Liver (tissue), 8 donors: ENCODE measurements at regions not wholly inside any gene's neighbourhood (a gene's known extent, or its start where the extent isn't known, plus 50 kb on each side); places are given as distances from the start of the nearest gene placed in this dataset.
A peak's percentile ranks its signal among the peaks of the same experiment; 100 is the strongest.

Source experiments
- DNase-seq: peaks from one replicate; pipeline ENCODE4 v3.0.0-alpha.2; 2017; ENCODE audit warnings: low spot score
- H3K27ac ChIP-seq, 2 donors: one replicate each; pipeline ENCODE4 v1.7.0; 2013; ENCODE audit warnings: inconsistent platforms in 2 of 2, low read length in 2 of 2, control low read depth in 1 of 2, low read depth in 1 of 2, mild to moderate bottlenecking in 1 of 2
- H3K27me3 ChIP-seq, 4 donors: one replicate each; pipeline versions ENCODE4 v1.6.1 to v1.7.0; 2013; ENCODE audit warnings: low read length in 3 of 4, inconsistent platforms in 1 of 4, mild to moderate bottlenecking in 1 of 4, moderate library complexity in 1 of 4; ENCODE audit not compliant: control insufficient read depth in 4 of 4, insufficient read depth in 4 of 4
- H3K36me3 ChIP-seq, 4 donors: one replicate each; pipeline versions ENCODE4 v1.6.1 to v1.7.0; 2013; ENCODE audit warnings: low read length in 3 of 4, mild to moderate bottlenecking in 3 of 4, low read depth in 1 of 4, moderate library complexity in 1 of 4; ENCODE audit not compliant: control insufficient read depth in 4 of 4, insufficient read depth in 3 of 4
- H3K4me1 ChIP-seq, 4 donors: one replicate each; pipeline versions ENCODE4 v1.6.1 to v1.7.0; 2013; ENCODE audit warnings: low read length in 3 of 4, mild to moderate bottlenecking in 3 of 4, moderate library complexity in 1 of 4; ENCODE audit not compliant: control insufficient read depth in 4 of 4, insufficient read depth in 4 of 4
- H3K4me3 ChIP-seq, 3 donors: one replicate each; pipeline versions ENCODE4 v1.6.1 to v1.7.0; 2013; ENCODE audit warnings: low read length in 3 of 3, control low read depth in 1 of 3, low read depth in 1 of 3, mild to moderate bottlenecking in 1 of 3
- H3K9ac ChIP-seq, 2 donors: one replicate each; pipeline ENCODE4 v1.7.0; 2013; ENCODE audit warnings: low read length in 2 of 2, mild to moderate bottlenecking in 2 of 2, moderate library complexity in 2 of 2, control low read depth in 1 of 2, low read depth in 1 of 2
- H3K9me3 ChIP-seq, 4 donors: one replicate each; pipeline versions ENCODE4 v1.6.1 to v1.7.0; 2013; ENCODE audit warnings: low read length in 3 of 4; ENCODE audit not compliant: control insufficient read depth in 4 of 4
- EGR1 ChIP-seq, 2 donors: IDR thresholded peaks; 2 replicates each; pipeline ENCODE4 v1.6.1; 2016 to 2018; ENCODE audit warnings: antibody characterized with exemption in 2 of 2, low read depth in 2 of 2
- FOXA1 ChIP-seq: IDR thresholded peaks from 2 replicates; pipeline ENCODE4 v1.6.1; 2016; ENCODE audit warnings: antibody characterized with exemption
- FOXA2 ChIP-seq: IDR thresholded peaks from 2 replicates; pipeline ENCODE4 v1.6.1; 2016; ENCODE audit warnings: antibody characterized with exemption
- GABPA ChIP-seq, 2 donors: IDR thresholded peaks in 1 of 2; conservative IDR thresholded peaks in 1 of 2; 2 replicates each; pipeline ENCODE4 v1.6.1; 2016; ENCODE audit warnings: antibody characterized with exemption in 2 of 2, mild to moderate bottlenecking in 1 of 2, moderate library complexity in 1 of 2
- HNF4G ChIP-seq: IDR thresholded peaks from 2 replicates; pipeline ENCODE4 v1.6.1; 2016; ENCODE audit warnings: antibody characterized with exemption
- JUND ChIP-seq, 2 donors: IDR thresholded peaks; 2 replicates each; pipeline ENCODE4 v1.6.1; 2016; ENCODE audit warnings: antibody characterized with exemption in 2 of 2
- NR2F2 ChIP-seq: IDR thresholded peaks from 2 replicates; pipeline ENCODE4 v1.6.1; 2016; ENCODE audit warnings: antibody characterized with exemption
- RAD21 ChIP-seq, 2 donors: IDR thresholded peaks; 2 replicates each; pipeline ENCODE4 v1.6.1; 2016; ENCODE audit warnings: antibody characterized with exemption in 2 of 2, mild to moderate bottlenecking in 2 of 2
- SP1 ChIP-seq: IDR thresholded peaks from 2 replicates; pipeline ENCODE4 v1.6.1; 2018; ENCODE audit warnings: antibody characterized with exemption, mild to moderate bottlenecking
- TAF1 ChIP-seq: conservative IDR thresholded peaks from 2 replicates; pipeline ENCODE4 v1.6.1; 2016; ENCODE audit warnings: antibody characterized with exemption, mild to moderate bottlenecking
- YY1 ChIP-seq: IDR thresholded peaks from 2 replicates; pipeline ENCODE4 v1.6.1; 2016; ENCODE audit warnings: antibody characterized with exemption, mild to moderate bottlenecking
- WGBS: extraction: QIAGEN DNeasy Blood & Tissue Kit; methylation state at CpG from one replicate; pipeline ENCODE4 v1.1.7; 2013; 5-methylcytosine and 5-hydroxymethylcytosine counted together
- TF ChIP-seq, protein P1 (sequence below): IDR thresholded peaks from 2 replicates; pipeline ENCODE4 v1.6.1; 2016; ENCODE audit warnings: antibody characterized with exemption
- TF ChIP-seq, protein P2 (sequence below): IDR thresholded peaks from 2 replicates; pipeline ENCODE4 v1.6.1; 2016; ENCODE audit warnings: antibody characterized with exemption, mild to moderate bottlenecking
- TF ChIP-seq, protein P3 (sequence below): fragments of 150-350 bp; IDR thresholded peaks from 2 replicates; pipeline ENCODE4 v1.5.1; 2017; ENCODE audit warnings: improper control_type of control experiment, low read depth, low read length; ENCODE audit not compliant: missing input control
- TF ChIP-seq, protein P4 (sequence below): IDR thresholded peaks from 2 replicates; pipeline ENCODE4 v1.6.1; 2016; ENCODE audit warnings: antibody characterized with exemption
- donor health status: healthy.
- donor health status: healthy.
- donor health status: healthy.
- donor health status: healthy.
- donor health status: healthy.

DNA sequence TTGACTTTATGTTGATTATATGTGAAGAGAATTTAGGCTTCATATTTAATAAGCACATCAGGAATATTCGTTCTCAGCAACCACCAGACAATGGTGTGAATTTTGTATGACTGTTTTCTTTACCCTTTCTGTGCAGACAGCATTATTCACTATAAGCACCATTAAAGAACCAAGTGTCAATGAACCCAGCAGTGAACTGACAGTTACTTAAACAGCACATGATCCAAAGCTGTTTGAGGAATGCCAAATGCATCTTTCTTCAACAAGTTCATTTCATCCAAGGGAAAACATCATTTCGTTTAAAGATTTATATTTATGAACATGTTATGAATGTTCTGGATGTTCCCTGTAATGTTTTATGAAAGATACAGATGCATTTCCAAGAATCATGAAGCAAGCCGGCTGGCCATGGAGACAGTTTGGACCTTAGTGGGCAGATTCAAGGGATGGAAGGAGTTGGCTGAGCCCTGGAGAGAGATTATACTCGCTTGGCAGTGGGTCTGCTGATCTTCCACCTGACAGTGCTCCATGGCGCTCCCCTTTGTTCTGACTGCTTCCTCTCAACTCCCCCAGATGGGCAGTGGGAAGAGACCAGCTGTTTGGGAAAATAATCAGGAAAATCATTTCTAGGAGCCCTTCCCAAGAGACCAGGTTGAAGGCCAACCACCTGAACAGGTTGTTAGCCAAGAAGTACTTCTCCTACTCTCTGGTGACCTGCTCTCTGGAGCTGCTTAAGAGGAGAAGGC is 326.0 kb upstream of the RSPO3 start:
- Histone ChIP-seq H3K27me3 (no peaks in the 10 kb centered on the region), H3K36me3 (no peaks in the 10 kb centered on the region), H3K9ac (no peak overlapping the region), H3K9me3 (no peaks in the 10 kb centered on the region), H3K27ac (peak overlapping the region in 1 of 2 donors; percentile 28), H3K4me1 (no peaks in the 10 kb centered on the region), H3K4me3 (no peak overlapping the region)
- TF ChIP-seq, protein P1, sequence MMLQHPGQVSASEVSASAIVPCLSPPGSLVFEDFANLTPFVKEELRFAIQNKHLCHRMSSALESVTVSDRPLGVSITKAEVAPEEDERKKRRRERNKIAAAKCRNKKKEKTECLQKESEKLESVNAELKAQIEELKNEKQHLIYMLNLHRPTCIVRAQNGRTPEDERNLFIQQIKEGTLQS = no peak
- TF ChIP-seq SP1 = no peak
- TF ChIP-seq, protein P2, sequence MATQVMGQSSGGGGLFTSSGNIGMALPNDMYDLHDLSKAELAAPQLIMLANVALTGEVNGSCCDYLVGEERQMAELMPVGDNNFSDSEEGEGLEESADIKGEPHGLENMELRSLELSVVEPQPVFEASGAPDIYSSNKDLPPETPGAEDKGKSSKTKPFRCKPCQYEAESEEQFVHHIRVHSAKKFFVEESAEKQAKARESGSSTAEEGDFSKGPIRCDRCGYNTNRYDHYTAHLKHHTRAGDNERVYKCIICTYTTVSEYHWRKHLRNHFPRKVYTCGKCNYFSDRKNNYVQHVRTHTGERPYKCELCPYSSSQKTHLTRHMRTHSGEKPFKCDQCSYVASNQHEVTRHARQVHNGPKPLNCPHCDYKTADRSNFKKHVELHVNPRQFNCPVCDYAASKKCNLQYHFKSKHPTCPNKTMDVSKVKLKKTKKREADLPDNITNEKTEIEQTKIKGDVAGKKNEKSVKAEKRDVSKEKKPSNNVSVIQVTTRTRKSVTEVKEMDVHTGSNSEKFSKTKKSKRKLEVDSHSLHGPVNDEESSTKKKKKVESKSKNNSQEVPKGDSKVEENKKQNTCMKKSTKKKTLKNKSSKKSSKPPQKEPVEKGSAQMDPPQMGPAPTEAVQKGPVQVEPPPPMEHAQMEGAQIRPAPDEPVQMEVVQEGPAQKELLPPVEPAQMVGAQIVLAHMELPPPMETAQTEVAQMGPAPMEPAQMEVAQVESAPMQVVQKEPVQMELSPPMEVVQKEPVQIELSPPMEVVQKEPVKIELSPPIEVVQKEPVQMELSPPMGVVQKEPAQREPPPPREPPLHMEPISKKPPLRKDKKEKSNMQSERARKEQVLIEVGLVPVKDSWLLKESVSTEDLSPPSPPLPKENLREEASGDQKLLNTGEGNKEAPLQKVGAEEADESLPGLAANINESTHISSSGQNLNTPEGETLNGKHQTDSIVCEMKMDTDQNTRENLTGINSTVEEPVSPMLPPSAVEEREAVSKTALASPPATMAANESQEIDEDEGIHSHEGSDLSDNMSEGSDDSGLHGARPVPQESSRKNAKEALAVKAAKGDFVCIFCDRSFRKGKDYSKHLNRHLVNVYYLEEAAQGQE = no peak
- no peak for TF ChIP-seq HNF4G
- no peak for TF ChIP-seq RAD21 (IDR thresholded peaks at IDR 0.05)
- TF ChIP-seq FOXA2 = no peak
- TF ChIP-seq, protein P3, sequence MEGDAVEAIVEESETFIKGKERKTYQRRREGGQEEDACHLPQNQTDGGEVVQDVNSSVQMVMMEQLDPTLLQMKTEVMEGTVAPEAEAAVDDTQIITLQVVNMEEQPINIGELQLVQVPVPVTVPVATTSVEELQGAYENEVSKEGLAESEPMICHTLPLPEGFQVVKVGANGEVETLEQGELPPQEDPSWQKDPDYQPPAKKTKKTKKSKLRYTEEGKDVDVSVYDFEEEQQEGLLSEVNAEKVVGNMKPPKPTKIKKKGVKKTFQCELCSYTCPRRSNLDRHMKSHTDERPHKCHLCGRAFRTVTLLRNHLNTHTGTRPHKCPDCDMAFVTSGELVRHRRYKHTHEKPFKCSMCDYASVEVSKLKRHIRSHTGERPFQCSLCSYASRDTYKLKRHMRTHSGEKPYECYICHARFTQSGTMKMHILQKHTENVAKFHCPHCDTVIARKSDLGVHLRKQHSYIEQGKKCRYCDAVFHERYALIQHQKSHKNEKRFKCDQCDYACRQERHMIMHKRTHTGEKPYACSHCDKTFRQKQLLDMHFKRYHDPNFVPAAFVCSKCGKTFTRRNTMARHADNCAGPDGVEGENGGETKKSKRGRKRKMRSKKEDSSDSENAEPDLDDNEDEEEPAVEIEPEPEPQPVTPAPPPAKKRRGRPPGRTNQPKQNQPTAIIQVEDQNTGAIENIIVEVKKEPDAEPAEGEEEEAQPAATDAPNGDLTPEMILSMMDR = no peak
- no peak for TF ChIP-seq GABPA (IDR thresholded peaks at IDR 0.05 in 1 of 2, conservative IDR thresholded peaks at IDR 0.05 in 1 of 2)
- no peak for TF ChIP-seq NR2F2
- no peak for TF ChIP-seq YY1
- TF ChIP-seq TAF1 = no peak
- TF ChIP-seq FOXA1 = no peak
- TF ChIP-seq JUND (IDR thresholded peaks at IDR 0.05) = no peak
- no peak for TF ChIP-seq EGR1 (IDR thresholded peaks at IDR 0.05; ENCODE audit: low read depth in 2 of 2)
- TF ChIP-seq, protein P4, sequence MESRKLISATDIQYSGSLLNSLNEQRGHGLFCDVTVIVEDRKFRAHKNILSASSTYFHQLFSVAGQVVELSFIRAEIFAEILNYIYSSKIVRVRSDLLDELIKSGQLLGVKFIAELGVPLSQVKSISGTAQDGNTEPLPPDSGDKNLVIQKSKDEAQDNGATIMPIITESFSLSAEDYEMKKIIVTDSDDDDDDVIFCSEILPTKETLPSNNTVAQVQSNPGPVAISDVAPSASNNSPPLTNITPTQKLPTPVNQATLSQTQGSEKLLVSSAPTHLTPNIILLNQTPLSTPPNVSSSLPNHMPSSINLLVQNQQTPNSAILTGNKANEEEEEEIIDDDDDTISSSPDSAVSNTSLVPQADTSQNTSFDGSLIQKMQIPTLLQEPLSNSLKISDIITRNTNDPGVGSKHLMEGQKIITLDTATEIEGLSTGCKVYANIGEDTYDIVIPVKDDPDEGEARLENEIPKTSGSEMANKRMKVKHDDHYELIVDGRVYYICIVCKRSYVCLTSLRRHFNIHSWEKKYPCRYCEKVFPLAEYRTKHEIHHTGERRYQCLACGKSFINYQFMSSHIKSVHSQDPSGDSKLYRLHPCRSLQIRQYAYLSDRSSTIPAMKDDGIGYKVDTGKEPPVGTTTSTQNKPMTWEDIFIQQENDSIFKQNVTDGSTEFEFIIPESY = no peak
- DNase-seq = no peak
- 66% methylated on average over 5 of the region's 5 CpGs for WGBS

DNA sequence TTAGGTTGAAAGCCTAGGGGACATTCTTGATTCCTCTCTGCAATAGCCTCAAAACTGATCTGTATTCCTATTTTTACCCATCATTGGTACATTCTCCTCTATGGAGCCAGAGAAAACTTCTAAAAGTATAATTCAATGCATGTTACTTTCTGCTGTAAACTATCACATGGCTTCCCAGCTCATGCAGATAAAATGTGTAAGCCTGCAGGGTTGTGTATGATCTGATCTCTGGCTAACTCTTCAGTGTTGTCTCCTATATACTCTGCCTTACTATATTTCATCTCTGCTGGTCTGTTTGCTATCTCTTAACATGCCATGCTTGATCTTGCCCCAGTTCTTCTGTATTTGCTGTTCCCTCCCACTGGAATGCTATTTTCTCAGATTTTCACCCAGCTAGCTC is 323.3 kb upstream of the RSPO3 start:
- Histone ChIP-seq H3K27ac (no peak overlapping the region), H3K9ac (no peak overlapping the region), H3K4me1 (no peaks in the 10 kb centered on the region), H3K36me3 (no peaks in the 10 kb centered on the region), H3K9me3 (no peaks in the 10 kb centered on the region), H3K27me3 (peaks cover 0 to 8% (median 0%) of the 10 kb centered on the region in 4 donors), H3K4me3 (no peak overlapping the region)
- TF ChIP-seq YY1 = no peak
- no peak for TF ChIP-seq EGR1 (IDR thresholded peaks at IDR 0.05; ENCODE audit: low read depth in 2 of 2)
- no peak for DNase-seq
